Panc1 (cell line): ENCODE measurements at regions not wholly inside any gene's neighbourhood (a gene's known extent, or its start where the extent isn't known, plus 50 kb on each side); places are given as distances from the start of the nearest gene placed in this dataset.

ENCODE experiments used
- ATAC-seq: fragments of 200-7000 bp; cut with Tn5 transposase; 2 replicates; pipeline ENCODE4 v1.9.1; 2020; ENCODE audit warnings: mild to moderate bottlenecking, moderate library complexity
- BruUV-seq: library from RNA; stranded (reverse); fragments of 400-500 nt; replicated peaks from 2 replicates; lab custom pipeline; 2021; lab: Mats Ljungman, UMichigan
- CTCF ChIA-PET: fragments of 300-600 bp; sonication (Branson Sonifier 250); formaldehyde crosslinking; loops from one replicate; lab custom pipeline; 2022; ENCODE audit warnings: antibody characterized with exemption; lab: Charles Lee
- POLR2A ChIA-PET: fragments of 300-600 bp; sonication (Branson Sonifier 250); formaldehyde crosslinking; loops from one replicate; lab custom pipeline; 2022; ENCODE audit warnings: antibody characterized with exemption; lab: Charles Lee
- DNase-seq: peaks from one replicate; pipeline ENCODE4 v3.0.0-alpha.2; 2010; ENCODE audit warnings: low read depth, low spot score
- H3K27ac ChIP-seq: 2 replicates; pipeline ENCODE4 v1.5.1; 2011; ENCODE audit warnings: mild to moderate bottlenecking, low read length, inconsistent platforms
- H3K27me3 ChIP-seq: fragments of 200-500 bp; sonication (Bioruptor generic); 2 replicates; pipeline ENCODE4 v1.6.0; 2014; ENCODE audit warnings: low read length, inconsistent platforms; ENCODE audit not compliant: control insufficient read depth, insufficient read depth
- H3K36me3 ChIP-seq: fragments of 200-500 bp; sonication (Bioruptor generic); 2 replicates; pipeline ENCODE4 v1.5.1; 2014; ENCODE audit warnings: inconsistent platforms, mild to moderate bottlenecking, low read length, moderate library complexity; ENCODE audit not compliant: control insufficient read depth, insufficient read depth
- H3K4me1 ChIP-seq: 2 replicates; pipeline ENCODE4 v1.5.1; 2011; ENCODE audit warnings: inconsistent platforms, mild to moderate bottlenecking, low read length, moderate library complexity; ENCODE audit not compliant: control insufficient read depth, insufficient read depth
- H3K4me3 ChIP-seq, 2 experiments: 2 replicates each; pipeline ENCODE4 v1.5.1; 2011 to 2012; ENCODE audit warnings: low read depth in 2 of 2, low read length in 2 of 2, mild to moderate bottlenecking in 2 of 2, inconsistent platforms in 1 of 2, moderate library complexity in 1 of 2
- H3K9me3 ChIP-seq: fragments of 200-500 bp; sonication (Bioruptor generic); 2 replicates; pipeline ENCODE4 v1.5.1; 2014; ENCODE audit warnings: low read depth, mild to moderate bottlenecking, inconsistent platforms, low read length, moderate library complexity; ENCODE audit not compliant: control insufficient read depth, insufficient read depth
- POLR2AphosphoS5 ChIP-seq: IDR thresholded peaks from 2 replicates; pipeline ENCODE4 v1.6.1; 2012; ENCODE audit warnings: mild to moderate bottlenecking, low read depth, low read length, moderate library complexity
- REST ChIP-seq, 2 experiments: IDR thresholded peaks; 2 replicates each; pipeline ENCODE4 v1.6.1; 2011 to 2012; ENCODE audit warnings: low read depth in 2 of 2, control low read depth in 1 of 2, low read length in 1 of 2, mild to moderate bottlenecking in 1 of 2, moderate library complexity in 1 of 2; ENCODE audit not compliant: insufficient read depth in 1 of 2
- SIN3A ChIP-seq: IDR thresholded peaks from 2 replicates; pipeline ENCODE4 v1.6.1; 2012; ENCODE audit warnings: low read depth, mild to moderate bottlenecking, low read length, moderate library complexity, borderline replicate concordance; ENCODE audit not compliant: insufficient read depth
- TCF7L2 ChIP-seq: IDR thresholded peaks from 2 replicates; pipeline ENCODE4 v1.6.1; 2011; ENCODE audit warnings: mild to moderate bottlenecking, low read depth, low read length, inconsistent platforms
- in situ Hi-C: cut with HindIII; loops from 2 replicates; pipeline ENCODE4 v1.10.0; 2016; ENCODE audit warnings: low sequenced_read_pairs, low pct_unique_long_range_greater_than_20kb
- intact Hi-C: fragments of 100-400 bp; cut with micrococcal nuclease; formaldehyde crosslinking; loops from one replicate; pipeline ENCODE4 v1.10.0; 2022; ENCODE audit not compliant: unreplicated experiment
- TF ChIP-seq, protein P1 (sequence below): fragments of 450-650 bp; IDR thresholded peaks from 2 replicates; pipeline ENCODE4 v1.5.1; 2017; ENCODE audit warnings: mild to moderate bottlenecking

GRCh38 chrX:44693255-44693654 is 150.6 kb upstream of the DUSP21 start:
- intact Hi-C loops (no loop called here), in situ Hi-C loops (no loop called here)
- no TSS peak for BruUV-seq
- no peak overlapping the region for H3K4me3 ChIP-seq
- no peaks in the 10 kb centered on the region for H3K9me3 ChIP-seq
- ChIA-PET POLR2A (no interaction called here), CTCF (no interaction called here)
- H3K36me3 ChIP-seq, result no peaks in the 10 kb centered on the region
- no peak overlapping the region for H3K27ac ChIP-seq
- TF ChIP-seq REST (IDR thresholded peaks at IDR 0.05; ENCODE audit: insufficient read depth in 1 of 2, low read depth in 2 of 2, low read length in 1 of 2), result no peak
- TF ChIP-seq TCF7L2, result no peak
- TF ChIP-seq, protein P1, sequence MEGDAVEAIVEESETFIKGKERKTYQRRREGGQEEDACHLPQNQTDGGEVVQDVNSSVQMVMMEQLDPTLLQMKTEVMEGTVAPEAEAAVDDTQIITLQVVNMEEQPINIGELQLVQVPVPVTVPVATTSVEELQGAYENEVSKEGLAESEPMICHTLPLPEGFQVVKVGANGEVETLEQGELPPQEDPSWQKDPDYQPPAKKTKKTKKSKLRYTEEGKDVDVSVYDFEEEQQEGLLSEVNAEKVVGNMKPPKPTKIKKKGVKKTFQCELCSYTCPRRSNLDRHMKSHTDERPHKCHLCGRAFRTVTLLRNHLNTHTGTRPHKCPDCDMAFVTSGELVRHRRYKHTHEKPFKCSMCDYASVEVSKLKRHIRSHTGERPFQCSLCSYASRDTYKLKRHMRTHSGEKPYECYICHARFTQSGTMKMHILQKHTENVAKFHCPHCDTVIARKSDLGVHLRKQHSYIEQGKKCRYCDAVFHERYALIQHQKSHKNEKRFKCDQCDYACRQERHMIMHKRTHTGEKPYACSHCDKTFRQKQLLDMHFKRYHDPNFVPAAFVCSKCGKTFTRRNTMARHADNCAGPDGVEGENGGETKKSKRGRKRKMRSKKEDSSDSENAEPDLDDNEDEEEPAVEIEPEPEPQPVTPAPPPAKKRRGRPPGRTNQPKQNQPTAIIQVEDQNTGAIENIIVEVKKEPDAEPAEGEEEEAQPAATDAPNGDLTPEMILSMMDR, result no peak
- TF ChIP-seq SIN3A, result no peak
- no peak for TF ChIP-seq POLR2AphosphoS5
- ATAC-seq (no peak), DNase-seq (no peak)
- H3K27me3 ChIP-seq, result no peaks in the 10 kb centered on the region
- H3K4me1 ChIP-seq, result no peaks in the 10 kb centered on the region

GRCh38 chrX:44690129-44690528 is 147.5 kb upstream of the FUNDC1 start:
- DNase-seq (no peak), ATAC-seq (no peak)
- in situ Hi-C loops, result no loop called here
- Histone ChIP-seq H3K27me3 (no peaks in the 10 kb centered on the region), H3K4me3 (no peak overlapping the region), H3K9me3 (no peaks in the 10 kb centered on the region), H3K4me1 (no peaks in the 10 kb centered on the region), H3K27ac (no peak overlapping the region), H3K36me3 (no peaks in the 10 kb centered on the region)
- TF ChIP-seq, protein P1, result no peak
- no peak for TF ChIP-seq REST (IDR thresholded peaks at IDR 0.05; ENCODE audit: insufficient read depth in 1 of 2, low read depth in 2 of 2, low read length in 1 of 2)
- TF ChIP-seq SIN3A, result no peak
- no peak for TF ChIP-seq TCF7L2
- TF ChIP-seq POLR2AphosphoS5, result no peak
- intact Hi-C loops, result no loop called here
- POLR2A ChIA-PET, result no interaction called here
- CTCF ChIA-PET, result no interaction called here
- no TSS peak for BruUV-seq
